HG03442 (cell line): ENCODE measurements at regions not wholly inside any gene's neighbourhood (a gene's known extent, or its start where the extent isn't known, plus 50 kb on each side); places are given as distances from the start of the nearest gene placed in this dataset.
"Not testable (repeated sequence)": the region's sequence is repeated elsewhere in the genome, so short reads cannot be mapped to it uniquely, and the experiment has no call there.

Source experiments
- ATAC-seq: cut with Tn5 transposase; IDR thresholded peaks from one replicate; pipeline ENCODE4 v1.9.1; 2021; ENCODE audit warnings: mild to moderate bottlenecking, moderate library complexity; ENCODE audit not compliant: unreplicated experiment

GRCh38 chr2:131584380-131584779, 56.7 kb downstream of the CCDC74A start:
- ATAC-seq = no peak

GRCh38 chr2:131584940-131585339, 57.3 kb downstream of the CCDC74A start:
- ATAC-seq = peak; percentile 50

DNA sequence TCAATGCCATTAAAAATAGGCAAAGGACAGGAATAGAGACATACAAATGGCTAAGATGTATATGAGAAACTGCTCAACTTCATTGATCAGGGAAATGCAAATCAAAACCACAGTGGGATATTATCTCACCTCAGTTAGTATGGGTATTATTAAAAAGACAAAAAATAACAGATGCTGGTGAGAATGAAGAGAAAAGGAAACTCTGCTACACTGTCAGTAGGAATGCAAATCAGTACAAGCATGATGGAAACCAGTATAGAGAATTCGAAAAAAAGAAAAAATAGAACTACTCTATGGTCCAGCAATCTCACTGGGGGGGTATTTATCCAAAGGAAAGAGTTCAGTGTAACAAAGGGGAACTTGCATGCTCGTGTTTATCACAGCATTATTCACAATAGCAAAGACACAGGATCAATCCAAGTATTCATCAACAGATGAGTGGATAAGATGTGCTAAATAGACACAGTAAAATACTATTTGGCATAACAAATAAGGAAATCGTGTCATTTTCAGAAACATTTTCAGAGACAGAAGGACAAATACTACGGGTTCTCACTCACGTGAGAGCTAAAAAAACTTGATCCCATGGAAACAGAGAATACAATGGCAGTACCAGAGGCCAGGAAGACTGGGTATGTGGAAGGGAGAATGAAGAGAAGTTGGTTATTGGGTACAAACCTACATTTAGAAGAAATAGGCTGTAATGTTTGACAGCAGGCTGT, 60.6 kb downstream of the CCDC74A start:
- peak; percentile 78 for ATAC-seq

GRCh38 chr2:131589126-131589525, 61.4 kb downstream of the CCDC74A start:
- not testable (repeated sequence) for ATAC-seq

DNA sequence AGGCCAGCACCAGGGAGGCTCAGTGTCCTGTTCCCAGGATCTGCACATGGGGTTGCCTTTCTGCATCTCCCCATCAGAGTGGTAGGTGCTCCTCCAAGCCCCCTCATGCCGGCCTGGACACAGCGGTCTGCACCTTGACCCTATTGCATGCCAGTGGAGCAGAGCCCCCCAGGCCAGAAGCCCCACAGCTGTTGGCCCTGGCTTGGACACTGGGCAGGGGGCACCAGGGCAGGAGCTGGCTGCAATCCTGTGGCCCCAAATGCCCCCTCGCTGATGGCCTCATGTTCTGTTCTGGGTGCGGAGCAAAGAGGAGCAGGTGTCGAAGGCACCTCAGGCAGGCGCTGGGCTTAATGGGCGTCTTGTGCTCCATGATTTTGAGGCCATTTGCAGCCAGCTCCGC, 62.7 kb downstream of the CCDC74A start:
- ATAC-seq = no peak

GRCh38 chr2:131590896-131591295, 63.2 kb downstream of the CCDC74A start:
- ATAC-seq = no peak

- ATAC-seq = not testable (repeated sequence)
These were observed 68.9 kb downstream of the CCDC74A start for GRCh38 chr2:131596561-131596960.

DNA sequence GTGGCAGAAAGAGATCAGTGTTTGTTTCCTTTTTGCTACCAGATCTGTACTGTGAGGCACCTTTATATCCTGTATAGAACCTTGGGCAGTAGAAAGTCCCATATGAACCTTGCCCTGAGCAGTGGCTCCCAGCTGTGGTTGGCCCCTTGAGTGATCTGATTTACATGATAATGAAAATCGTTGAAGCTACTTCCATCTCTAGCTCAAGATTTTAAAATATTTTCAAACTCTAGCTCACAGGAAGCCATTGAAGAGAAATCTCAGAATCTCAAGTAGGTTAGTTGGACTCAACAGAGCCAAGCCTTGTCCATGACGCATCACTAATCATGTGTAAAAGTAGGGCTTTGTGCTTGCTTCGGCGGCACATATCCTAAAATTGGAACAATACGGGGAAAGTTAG, 74.8 kb downstream of the CCDC74A start:
- not testable (repeated sequence) for ATAC-seq

DNA sequence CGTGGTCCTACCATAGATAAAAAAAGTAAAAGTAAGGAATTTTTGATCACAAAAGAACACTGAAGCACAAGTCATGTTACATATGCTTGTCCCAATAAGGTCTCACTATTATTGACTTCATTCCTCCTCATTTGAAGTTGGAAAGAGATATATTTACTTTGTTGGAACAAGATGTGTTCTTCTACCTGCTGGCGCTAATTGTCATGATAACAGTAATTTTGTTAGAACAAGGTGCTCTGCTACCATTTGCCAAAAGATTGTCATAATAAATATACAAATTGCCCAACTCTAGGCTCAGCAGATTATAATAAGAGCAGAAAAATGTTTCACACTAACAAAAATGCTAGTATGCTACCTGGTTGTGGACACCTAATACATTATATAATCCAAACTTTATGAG, 77.0 kb downstream of the CCDC74A start:
- ATAC-seq = not testable (repeated sequence)

- not testable (repeated sequence) for ATAC-seq
These were observed 78.7 kb downstream of the CCDC74A start for GRCh38 chr2:131606366-131606765.

- ATAC-seq = not testable (repeated sequence)
These were observed 79.4 kb downstream of the CCDC74A start for GRCh38 chr2:131607056-131607455.

GRCh38 chr2:131614539-131614938, 86.9 kb downstream of the CCDC74A start:
- not testable (repeated sequence) for ATAC-seq

- ATAC-seq = not testable (repeated sequence)
These were observed 90.6 kb downstream of the CCDC74A start for GRCh38 chr2:131618320-131618719.

DNA sequence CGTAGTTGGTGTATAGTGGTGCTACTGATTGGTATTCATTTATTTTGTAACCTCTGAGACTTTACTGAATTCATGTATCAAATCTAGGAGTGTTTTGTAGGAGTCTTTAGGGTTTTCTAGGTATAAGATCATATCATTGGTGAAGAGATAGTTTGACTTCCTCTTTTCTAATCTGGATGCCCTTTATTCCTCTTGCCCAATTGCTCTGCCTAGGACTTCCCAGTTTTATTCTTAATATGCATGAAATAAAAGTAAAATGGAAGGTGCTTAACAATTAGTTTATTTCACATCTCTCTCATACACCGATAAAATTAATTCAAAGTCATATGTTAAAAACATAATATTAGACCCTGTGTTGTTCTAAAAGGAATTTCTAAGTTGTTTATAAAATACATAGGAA, 95.2 kb downstream of the CCDC74A start:
- ATAC-seq = not testable (repeated sequence)

DNA sequence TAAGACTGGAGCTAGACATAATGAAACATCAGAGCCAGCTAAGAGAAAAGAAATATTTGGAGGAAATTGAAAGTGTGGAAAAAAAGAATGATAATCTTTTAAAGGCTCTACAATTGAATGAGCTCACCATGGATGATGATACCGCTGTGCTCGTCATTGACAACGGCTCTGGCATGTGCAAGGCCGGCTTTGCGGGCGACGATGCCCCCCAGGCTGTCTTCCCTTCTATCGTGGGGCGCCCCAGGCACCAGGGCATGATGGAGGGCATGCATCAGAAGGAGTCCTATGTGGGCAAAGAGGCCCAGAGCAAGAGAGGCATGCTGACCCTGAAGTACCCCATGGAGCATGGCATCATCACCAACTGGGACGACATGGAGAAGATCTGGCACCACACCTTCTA, 98.3 kb downstream of the CCDC74A start:
- ATAC-seq = not testable (repeated sequence)

DNA sequence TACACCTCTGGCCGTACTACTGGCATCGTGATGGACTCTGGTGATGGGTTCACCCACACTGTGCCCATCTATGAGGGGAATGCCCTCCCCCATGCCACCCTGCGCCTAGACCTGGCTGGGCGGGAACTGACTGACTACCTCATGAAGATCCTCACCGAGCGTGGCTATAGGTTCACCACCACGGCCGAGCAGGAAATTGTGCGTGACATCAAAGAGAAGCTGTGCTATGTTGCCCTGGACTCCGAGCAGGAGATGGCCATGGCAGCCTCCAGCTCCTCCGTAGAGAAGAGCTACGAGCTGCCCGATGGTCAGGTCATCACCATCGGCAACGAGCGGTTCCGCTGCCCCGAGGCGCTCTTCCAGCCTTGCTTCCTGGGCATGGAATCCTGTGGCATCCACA, 98.9 kb downstream of the CCDC74A start:
- not testable (repeated sequence) for ATAC-seq

DNA sequence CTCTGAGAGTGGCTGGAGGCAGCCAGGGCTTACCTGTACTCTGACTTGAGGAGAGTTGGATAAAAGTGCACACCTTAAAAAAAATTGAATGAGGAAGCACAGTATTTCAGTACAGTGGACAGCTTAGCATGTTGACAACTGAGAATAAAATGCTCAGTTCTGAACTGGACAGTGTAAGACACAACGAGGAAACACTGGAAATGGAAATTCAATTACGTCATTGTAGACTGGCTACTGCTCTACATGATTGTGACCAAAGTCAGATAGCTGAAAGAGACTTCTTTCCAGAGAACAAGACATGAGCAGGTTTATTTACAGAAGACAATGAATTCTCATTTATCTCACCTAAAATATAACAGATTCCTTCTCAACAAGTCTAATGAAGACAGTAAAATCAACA, 100.1 kb downstream of the CCDC74A start:
- not testable (repeated sequence) for ATAC-seq

GRCh38 chr2:131631648-131632047, 104.0 kb downstream of the CCDC74A start:
- ATAC-seq = not testable (repeated sequence)

GRCh38 chr2:131633405-131633804, 105.7 kb downstream of the CCDC74A start:
- ATAC-seq = not testable (repeated sequence)

DNA sequence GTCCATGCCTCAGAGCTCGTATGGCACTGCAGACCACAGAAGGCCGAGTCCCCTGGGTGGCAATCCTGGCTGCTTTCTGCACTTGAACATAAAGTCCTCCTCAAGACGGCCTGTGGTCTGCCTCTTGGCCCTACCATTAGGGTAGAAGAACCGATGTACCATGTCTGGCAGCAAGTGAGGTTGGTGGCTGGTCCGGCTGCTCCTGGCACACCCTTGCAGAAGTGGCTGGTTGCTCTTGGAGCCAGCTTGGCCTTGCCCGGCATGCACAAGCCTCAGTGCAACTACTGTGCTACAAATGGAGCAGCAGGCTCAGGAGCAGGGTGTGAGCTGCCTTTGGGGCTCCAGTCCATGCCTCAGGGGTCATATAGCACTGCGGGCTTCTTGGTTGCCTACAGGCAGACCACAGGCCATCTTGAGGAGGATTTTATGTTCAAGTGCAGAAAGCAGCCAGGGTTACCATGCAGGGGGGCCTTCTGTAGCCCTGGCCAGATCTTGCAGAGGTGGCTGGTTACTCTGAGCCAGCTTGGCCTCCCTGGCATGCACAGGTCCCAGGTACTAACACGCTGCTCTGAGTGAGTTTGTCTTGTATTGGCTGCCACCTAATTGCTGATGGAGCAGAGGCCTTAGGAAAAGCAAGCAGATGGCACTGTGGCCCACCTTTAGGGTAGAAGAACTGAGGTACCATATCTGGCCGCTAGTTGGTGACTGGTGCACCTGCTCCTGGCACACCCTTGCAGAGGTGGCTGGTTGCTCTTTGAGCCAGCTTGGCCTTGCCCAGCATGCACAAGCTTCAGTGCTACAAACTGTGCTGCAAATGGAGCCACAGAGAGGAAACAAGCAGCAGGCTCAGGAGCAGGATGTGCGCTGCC, 106.4 kb downstream of the CCDC74A start:
- not testable (repeated sequence) for ATAC-seq

- no peak for ATAC-seq
These were observed 107.9 kb downstream of the CCDC74A start for GRCh38 chr2:131635611-131636010.
